Loucy (cell line): ENCODE measurements at regions not wholly inside any gene's neighbourhood (a gene's known extent, or its start where the extent isn't known, plus 50 kb on each side); places are given as distances from the start of the nearest gene placed in this dataset.

Experiments
- H2AFZ ChIP-seq: fragments of 200-600 bp; sonication (generic); 2 replicates; pipeline ENCODE4 v1.6.0; 2016; ENCODE audit warnings: antibody characterized with exemption, mild to moderate bottlenecking, low read length, moderate library complexity
- H3F3A ChIP-seq: fragments of 200-600 bp; 2 replicates; pipeline ENCODE4 v1.6.0; 2016; ENCODE audit warnings: antibody characterized with exemption, low read depth, mild to moderate bottlenecking
- H3K27me3 ChIP-seq: fragments of 200-600 bp; sonication (generic); 2 replicates; pipeline ENCODE4 v1.6.1; 2014; ENCODE audit warnings: low read length, mild to moderate bottlenecking; ENCODE audit not compliant: insufficient read depth, poor library complexity, severe bottlenecking
- H3K36me3 ChIP-seq: fragments of 200-600 bp; sonication (generic); 2 replicates; pipeline ENCODE4 v1.6.1; 2016; ENCODE audit warnings: low read length; ENCODE audit not compliant: insufficient read depth
- H3K4me1 ChIP-seq: fragments of 200-600 bp; sonication (generic); 2 replicates; pipeline ENCODE4 v1.5.1; 2014; ENCODE audit warnings: low read length, mild to moderate bottlenecking; ENCODE audit not compliant: insufficient read depth, poor library complexity, severe bottlenecking
- H3K4me2 ChIP-seq: fragments of 200-600 bp; sonication (generic); 2 replicates; pipeline ENCODE4 v1.6.0; 2014; ENCODE audit warnings: antibody characterized with exemption, low read length, low read depth, mild to moderate bottlenecking; ENCODE audit not compliant: poor library complexity, severe bottlenecking
- H3K4me3 ChIP-seq: fragments of 200-600 bp; sonication (generic); 2 replicates; pipeline ENCODE4 v1.5.1; 2014; ENCODE audit warnings: low read length, mild to moderate bottlenecking, mixed read lengths; ENCODE audit not compliant: poor library complexity, severe bottlenecking
- H3K79me2 ChIP-seq: fragments of 200-600 bp; sonication (generic); 2 replicates; pipeline ENCODE4 v1.6.1; 2014; ENCODE audit warnings: low read length; ENCODE audit not compliant: insufficient read depth
- H3K9ac ChIP-seq: fragments of 200-600 bp; sonication (generic); 2 replicates; pipeline ENCODE4 v1.6.0; 2014; ENCODE audit warnings: mild to moderate bottlenecking, low read depth, low read length, moderate library complexity; ENCODE audit not compliant: poor library complexity, severe bottlenecking
- H3K9me2 ChIP-seq: fragments of 200-600 bp; sonication (generic); replicated peaks from 2 replicates; pipeline ENCODE4 v1.6.1; 2016; ENCODE audit warnings: low read depth, low read length, mixed read lengths
- H3K9me3 ChIP-seq: fragments of 200-600 bp; sonication (generic); 2 replicates; pipeline ENCODE4 v1.6.1; 2014; ENCODE audit warnings: mild to moderate bottlenecking, antibody characterized with exemption, low read length, low read depth; ENCODE audit not compliant: insufficient read depth
- H4K20me1 ChIP-seq: fragments of 200-600 bp; sonication (generic); 2 replicates; pipeline ENCODE4 v1.6.0; 2014; ENCODE audit warnings: antibody characterized with exemption, low read length, mild to moderate bottlenecking; ENCODE audit not compliant: insufficient read depth, poor library complexity, severe bottlenecking
- EZH2phosphoT487 ChIP-seq: fragments of 200-600 bp; IDR thresholded peaks from 2 replicates; pipeline ENCODE4 v1.6.1; 2018; ENCODE audit warnings: antibody characterized with exemption, mild to moderate bottlenecking, moderate library complexity, borderline replicate concordance
- TF ChIP-seq, protein P1 (sequence below): fragments of 200-600 bp; sonication (generic); conservative IDR thresholded peaks from 2 replicates; pipeline ENCODE4 v1.5.1; 2014; ENCODE audit warnings: mild to moderate bottlenecking, antibody characterized with exemption, low read length

DNA sequence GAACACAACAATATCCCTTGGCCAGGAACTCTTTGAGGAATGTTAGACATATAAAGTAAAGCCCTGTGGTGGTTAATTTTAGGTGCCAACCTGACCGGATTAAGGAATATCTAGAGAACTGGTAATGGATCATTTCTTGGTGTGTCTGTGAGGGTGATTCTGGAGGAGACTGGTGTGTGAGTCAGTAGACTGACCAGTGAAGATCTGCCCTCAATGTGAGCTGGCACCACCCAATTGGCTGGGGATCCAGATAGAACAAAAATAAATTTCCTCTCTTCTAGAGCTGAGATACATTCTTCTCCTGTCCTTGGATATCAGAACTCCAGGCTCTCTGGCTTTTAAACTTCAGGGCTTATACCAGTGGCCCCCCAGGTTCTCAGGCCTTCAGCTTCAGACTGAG is 56.2 kb upstream of the TNPO1 start:
- no peaks in the 10 kb centered on the region for H3K9me3 ChIP-seq
- no peaks in the 10 kb centered on the region for H3K27me3 ChIP-seq
- H3F3A ChIP-seq: no peaks in the 10 kb centered on the region
- H3K4me1 ChIP-seq: no peaks in the 10 kb centered on the region
- TF ChIP-seq EZH2phosphoT487: no peak
- TF ChIP-seq, protein P1, sequence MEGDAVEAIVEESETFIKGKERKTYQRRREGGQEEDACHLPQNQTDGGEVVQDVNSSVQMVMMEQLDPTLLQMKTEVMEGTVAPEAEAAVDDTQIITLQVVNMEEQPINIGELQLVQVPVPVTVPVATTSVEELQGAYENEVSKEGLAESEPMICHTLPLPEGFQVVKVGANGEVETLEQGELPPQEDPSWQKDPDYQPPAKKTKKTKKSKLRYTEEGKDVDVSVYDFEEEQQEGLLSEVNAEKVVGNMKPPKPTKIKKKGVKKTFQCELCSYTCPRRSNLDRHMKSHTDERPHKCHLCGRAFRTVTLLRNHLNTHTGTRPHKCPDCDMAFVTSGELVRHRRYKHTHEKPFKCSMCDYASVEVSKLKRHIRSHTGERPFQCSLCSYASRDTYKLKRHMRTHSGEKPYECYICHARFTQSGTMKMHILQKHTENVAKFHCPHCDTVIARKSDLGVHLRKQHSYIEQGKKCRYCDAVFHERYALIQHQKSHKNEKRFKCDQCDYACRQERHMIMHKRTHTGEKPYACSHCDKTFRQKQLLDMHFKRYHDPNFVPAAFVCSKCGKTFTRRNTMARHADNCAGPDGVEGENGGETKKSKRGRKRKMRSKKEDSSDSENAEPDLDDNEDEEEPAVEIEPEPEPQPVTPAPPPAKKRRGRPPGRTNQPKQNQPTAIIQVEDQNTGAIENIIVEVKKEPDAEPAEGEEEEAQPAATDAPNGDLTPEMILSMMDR: no peak
- H3K4me3 ChIP-seq: no peak overlapping the region
- no peaks in the 10 kb centered on the region for H4K20me1 ChIP-seq
- H3K9me2 ChIP-seq: no peaks in the 10 kb centered on the region
- no peak overlapping the region for H3K4me2 ChIP-seq
- no peaks in the 10 kb centered on the region for H3K79me2 ChIP-seq
- H2AFZ ChIP-seq: no peak overlapping the region
- H3K9ac ChIP-seq: no peak overlapping the region
- no peaks in the 10 kb centered on the region for H3K36me3 ChIP-seq

DNA sequence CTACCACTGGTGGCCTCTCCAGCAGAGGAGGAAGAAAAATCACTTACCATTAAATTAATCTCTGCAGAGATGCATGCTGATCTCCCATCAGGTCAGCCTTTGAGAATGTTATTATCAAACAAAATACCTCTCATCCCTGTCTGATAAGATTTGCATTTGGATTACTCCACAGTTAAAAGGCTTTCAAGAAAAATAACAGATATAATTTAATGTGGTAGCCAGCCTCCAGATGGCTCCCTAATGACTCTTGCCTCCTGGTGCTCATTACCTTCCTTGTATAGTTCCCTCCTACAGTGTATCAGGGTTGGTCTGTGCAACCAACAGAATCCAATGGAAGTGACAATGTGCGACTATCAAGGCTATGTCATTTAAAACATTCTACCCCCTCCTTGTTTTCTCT is 63.6 kb upstream of the TNPO1 start:
- H3K4me3 ChIP-seq: no peak overlapping the region
- no peaks in the 10 kb centered on the region for H3K9me2 ChIP-seq
- no peaks in the 10 kb centered on the region for H4K20me1 ChIP-seq
- TF ChIP-seq, protein P1: no peak
- no peak for TF ChIP-seq EZH2phosphoT487
- no peaks in the 10 kb centered on the region for H3K27me3 ChIP-seq
- no peaks in the 10 kb centered on the region for H3F3A ChIP-seq
- H3K36me3 ChIP-seq: no peaks in the 10 kb centered on the region
- H3K4me1 ChIP-seq: no peaks in the 10 kb centered on the region
- no peaks in the 10 kb centered on the region for H3K9me3 ChIP-seq
- H3K4me2 ChIP-seq: no peak overlapping the region
- no peak overlapping the region for H2AFZ ChIP-seq
- H3K79me2 ChIP-seq: no peaks in the 10 kb centered on the region
- no peak overlapping the region for H3K9ac ChIP-seq

DNA sequence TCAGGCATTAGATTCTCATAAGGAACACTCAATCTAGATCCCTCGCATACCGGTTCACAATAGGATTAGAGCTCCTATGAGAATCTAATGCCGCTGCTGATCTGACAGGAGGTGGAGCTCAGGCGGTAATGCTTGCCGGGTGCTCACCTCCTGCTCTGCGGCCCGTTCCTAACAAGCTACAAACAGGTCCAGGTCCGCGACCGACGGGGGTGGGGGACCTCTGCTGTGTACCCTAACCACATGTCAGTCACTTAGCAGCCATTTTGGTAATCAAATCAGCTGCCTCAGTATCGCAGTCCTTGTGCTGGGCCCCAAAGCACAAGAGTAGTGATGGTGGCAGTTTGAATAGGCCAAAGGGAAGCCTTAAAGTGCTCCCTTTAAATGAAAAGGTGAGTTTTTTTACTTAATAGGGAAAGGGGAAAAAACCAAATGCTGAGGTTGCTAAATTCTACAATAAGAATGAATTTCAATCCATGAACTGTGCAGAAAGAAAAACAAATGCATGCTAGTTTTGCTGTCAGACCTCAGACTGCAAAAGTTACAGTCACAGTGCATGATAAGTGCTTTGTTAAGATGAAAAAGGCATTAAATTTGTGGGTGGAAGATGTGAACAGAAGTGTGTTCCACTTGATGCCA is 67.0 kb upstream of the TNPO1 start:
- no peak for TF ChIP-seq EZH2phosphoT487
- TF ChIP-seq, protein P1: no peak
- Histone ChIP-seq H2AFZ (no peak overlapping the region), H3K4me1 (no peaks in the 10 kb centered on the region)

More for the DNA sequence above, 67.0 kb upstream of the TNPO1 start:
- H3K9me2 ChIP-seq: no peaks in the 10 kb centered on the region
- no peak overlapping the region for H3K4me3 ChIP-seq
- no peaks in the 10 kb centered on the region for H3K79me2 ChIP-seq
- no peak overlapping the region for H3K4me2 ChIP-seq
- H3K9ac ChIP-seq: no peak overlapping the region
- H3K27me3 ChIP-seq: no peaks in the 10 kb centered on the region
- H3F3A ChIP-seq: no peaks in the 10 kb centered on the region
- no peaks in the 10 kb centered on the region for H4K20me1 ChIP-seq
- H3K36me3 ChIP-seq: no peaks in the 10 kb centered on the region
- no peaks in the 10 kb centered on the region for H3K9me3 ChIP-seq
